SK-N-SH (cell line): ENCODE measurements at regions not wholly inside any gene's neighbourhood (a gene's known extent, or its start where the extent isn't known, plus 50 kb on each side); places are given as distances from the start of the nearest gene placed in this dataset.

Experiments used
- CTCF ChIA-PET: fragments of 300-600, 350-600 bp; formaldehyde crosslinking; extraction: SDS; loops from one replicate; lab custom pipeline; 2021; lab: Yijun Ruan, JAX
- POLR2A ChIA-PET: fragments of 350-600 bp; sonication (Branson Sonifier 250); formaldehyde crosslinking; extraction: SDS; loops from one replicate; lab custom pipeline; 2020; ENCODE audit warnings: antibody characterized with exemption, inconsistent platforms; lab: Yijun Ruan, JAX
- DNase-seq: peaks from one replicate; pipeline ENCODE4 v3.0.0; 2012
- H2AFZ ChIP-seq: fragments of 200-600 bp; sonication (generic); 2 replicates; pipeline ENCODE4 v1.8.1; 2016; ENCODE audit warnings: antibody characterized with exemption, mild to moderate bottlenecking, low read depth
- H3F3A ChIP-seq: fragments of 200-600 bp; sonication (generic); replicated peaks from 2 replicates; pipeline ENCODE3; 2016; ENCODE audit warnings: antibody characterized with exemption, mild to moderate bottlenecking; ENCODE audit not compliant: insufficient read depth
- H3K27ac ChIP-seq, 2 experiments: fragments of 200-500 bp in 1 of 2; fragments of 200-600 bp in 1 of 2; sonication (Bioruptor generic) in 1 of 2; sonication (generic), shearing (Covaris generic) in 1 of 2; 2 replicates each; pipeline versions ENCODE4 v1.5.1 to v1.6.1; 2014 to 2016; ENCODE audit warnings: low read depth in 2 of 2, inconsistent platforms in 1 of 2, low read length in 1 of 2, mild to moderate bottlenecking in 1 of 2, mixed read lengths in 1 of 2
- H3K27me3 ChIP-seq: fragments of 200-600 bp; sonication (generic), shearing (Covaris generic); 2 replicates; pipeline ENCODE4 v1.6.1; 2016; ENCODE audit warnings: mixed run types; ENCODE audit not compliant: insufficient read depth
- H3K36me3 ChIP-seq, 2 experiments: fragments of 200-500 bp in 1 of 2; fragments of 200-600 bp in 1 of 2; sonication (Bioruptor generic) in 1 of 2; sonication (generic) in 1 of 2; replicated peaks in 1 of 2; 2 replicates each; pipeline versions ENCODE3 to v1.5.1; 2014 to 2016; ENCODE audit warnings: low read length in 1 of 2, mild to moderate bottlenecking in 1 of 2; ENCODE audit not compliant: insufficient read depth in 2 of 2, control insufficient read depth in 1 of 2
- H3K4me1 ChIP-seq, 2 experiments: fragments of 200-500 bp in 1 of 2; fragments of 200-600 bp in 1 of 2; sonication (Bioruptor generic) in 1 of 2; sonication (generic), shearing (Covaris generic) in 1 of 2; 2 replicates each; pipeline versions ENCODE4 v1.5.1 to v1.6.1; 2014 to 2016; ENCODE audit warnings: low read depth in 1 of 2, low read length in 1 of 2, mixed run types in 1 of 2; ENCODE audit not compliant: insufficient read depth in 2 of 2, control insufficient read depth in 1 of 2
- H3K4me2 ChIP-seq: fragments of 200-600 bp; sonication (generic), shearing (Covaris generic); 2 replicates; pipeline ENCODE4 v1.6.1; 2017; ENCODE audit warnings: mixed run types
- H3K4me3 ChIP-seq, 2 experiments: fragments of 200-500 bp in 1 of 2; fragments of 200-600 bp in 1 of 2; sonication (Bioruptor generic) in 1 of 2; sonication (generic), shearing (Covaris generic) in 1 of 2; 2 replicates each; pipeline versions ENCODE4 v1.5.1 to v1.8.1; 2014 to 2016; ENCODE audit warnings: low read depth in 2 of 2, inconsistent platforms in 1 of 2, low read length in 1 of 2, mild to moderate bottlenecking in 1 of 2, mixed read lengths in 1 of 2, moderate library complexity in 1 of 2
- H3K79me2 ChIP-seq: fragments of 200-600 bp; sonication (generic); 2 replicates; pipeline ENCODE4 v1.8.1; 2017; ENCODE audit warnings: mild to moderate bottlenecking; ENCODE audit not compliant: insufficient read depth
- H3K9ac ChIP-seq: fragments of 200-600 bp; sonication (generic); 2 replicates; pipeline ENCODE4 v1.6.1; 2017; ENCODE audit warnings: mixed run types
- H3K9me2 ChIP-seq: fragments of 200-600 bp; sonication (generic); 2 replicates; pipeline ENCODE4 v1.6.1; 2017; ENCODE audit warnings: mixed run types
- H3K9me3 ChIP-seq: fragments of 200-600 bp; sonication (generic); 2 replicates; pipeline ENCODE4 v1.6.1; 2017; ENCODE audit warnings: mixed run types, mild to moderate bottlenecking, moderate library complexity
- H4K20me1 ChIP-seq: fragments of 200-600 bp; sonication (generic); 2 replicates; pipeline ENCODE4 v1.6.1; 2017; ENCODE audit warnings: mild to moderate bottlenecking, mixed run types; ENCODE audit not compliant: insufficient read depth
- CHD2 ChIP-seq: fragments of 150-350 bp; IDR thresholded peaks from 2 replicates; pipeline ENCODE4 v1.6.1; 2018; ENCODE audit warnings: low read length; ENCODE audit not compliant: partially characterized antibody
- CTCF ChIP-seq: fragments of 200-600 bp; sonication (generic); IDR thresholded peaks from 2 replicates; pipeline ENCODE4 v1.6.1; 2017; ENCODE audit warnings: antibody characterized with exemption, mild to moderate bottlenecking, moderate library complexity
- ELF1 ChIP-seq: IDR thresholded peaks from 2 replicates; pipeline ENCODE4 v1.4.0; 2012
- EP300 ChIP-seq, 2 experiments: IDR thresholded peaks; 2 replicates each; pipeline versions ENCODE4 v1.4.0 to v1.6.1; 2012; ENCODE audit warnings: borderline replicate concordance in 1 of 2, low read depth in 1 of 2, low read length in 1 of 2
- EZH2phosphoT487 ChIP-seq: fragments of 200-600 bp; sonication (generic); IDR thresholded peaks from 2 replicates; pipeline ENCODE4 v1.6.1; 2017; ENCODE audit warnings: low read depth, mixed run types, mild to moderate bottlenecking, antibody characterized with exemption, moderate library complexity, borderline replicate concordance
- FOXM1 ChIP-seq: IDR thresholded peaks from 2 replicates; pipeline ENCODE4 v1.4.0; 2012; ENCODE audit warnings: low read depth, mild to moderate bottlenecking
- GABPA ChIP-seq: IDR thresholded peaks from 2 replicates; pipeline ENCODE4 v1.4.0; 2012; ENCODE audit warnings: low read depth, mild to moderate bottlenecking
- GATA2 ChIP-seq: sonication (generic); formaldehyde crosslinking; IDR thresholded peaks from 2 replicates; pipeline ENCODE4 v1.5.0; 2020; ENCODE audit warnings: mild to moderate bottlenecking, missing genetic modification reagents
- JUND ChIP-seq: IDR thresholded peaks from 2 replicates; pipeline ENCODE4 v1.4.0; 2012
- MEF2A ChIP-seq: IDR thresholded peaks from 2 replicates; pipeline ENCODE4 v1.4.0; 2012; ENCODE audit warnings: low read depth, borderline replicate concordance
- NFIC ChIP-seq: IDR thresholded peaks from 2 replicates; pipeline ENCODE4 v1.4.0; 2012; ENCODE audit warnings: borderline replicate concordance
- NRF1 ChIP-seq: IDR thresholded peaks from 2 replicates; pipeline ENCODE4 v1.6.1; 2012; ENCODE audit warnings: low read depth, mild to moderate bottlenecking, low read length
- PBX3 ChIP-seq: IDR thresholded peaks from 2 replicates; pipeline ENCODE4; 2012
- POLR2AphosphoS5 ChIP-seq: IDR thresholded peaks from 2 replicates; pipeline ENCODE4 v1.6.1; 2012; ENCODE audit warnings: low read depth, low read length
- RCOR1 ChIP-seq: fragments of 150-350 bp; IDR thresholded peaks from 2 replicates; pipeline ENCODE4 v1.6.1; 2017; ENCODE audit warnings: antibody characterized with exemption, low read length
- RFX5 ChIP-seq: IDR thresholded peaks from 2 replicates; pipeline ENCODE4 v1.6.1; 2012; ENCODE audit warnings: mild to moderate bottlenecking, improper control_type of control experiment, low read length
- RXRA ChIP-seq: IDR thresholded peaks from 2 replicates; pipeline ENCODE4 v1.4.0; 2012; ENCODE audit warnings: low read depth, mild to moderate bottlenecking, borderline replicate concordance
- SIN3A ChIP-seq: IDR thresholded peaks from 2 replicates; pipeline ENCODE4 v1.6.1; 2012; ENCODE audit warnings: low read depth, mild to moderate bottlenecking, low read length, moderate library complexity, borderline replicate concordance
- TCF12 ChIP-seq: IDR thresholded peaks from 2 replicates; pipeline ENCODE4 v1.4.0; 2012
- USF2 ChIP-seq: fragments of 150-350 bp; IDR thresholded peaks from 2 replicates; pipeline ENCODE4 v1.6.1; 2017; ENCODE audit warnings: antibody characterized with exemption, low read length, low read depth, borderline replicate concordance
- ZBTB33 ChIP-seq: IDR thresholded peaks from 2 replicates; pipeline ENCODE4 v1.4.0; 2012; ENCODE audit warnings: low read depth, borderline replicate concordance
- WGBS: methylation state at CpG from one replicate; pipeline ENCODE4 v1.1.6; 2017; ENCODE audit warnings: low lambda C conversion rate; 5-methylcytosine and 5-hydroxymethylcytosine counted together

GRCh38 chr1:34331020-34331926, 154.6 kb downstream of the C1orf94 start:
- Histone ChIP-seq H3K9me3 (no peaks in the 10 kb centered on the region; the same call in 1 of the 2 replicates), H3K36me3 (no peaks in the 10 kb centered on the region), H3K27ac (no peak overlapping the region), H4K20me1 (no peaks in the 10 kb centered on the region), H3K4me1 (no peaks in the 10 kb centered on the region), H3F3A (no peaks in the 10 kb centered on the region), H3K27me3 (no peaks in the 10 kb centered on the region), H3K9me2 (no peaks in the 10 kb centered on the region), H3K4me3 (no peak overlapping the region), H3K4me2 (no peak overlapping the region), H2AFZ (no peak overlapping the region), H3K79me2 (no peaks in the 10 kb centered on the region), H3K9ac (no peak overlapping the region)
- TF ChIP-seq CHD2: no peak
- TF ChIP-seq EZH2phosphoT487: no peak
- no peak for TF ChIP-seq GABPA
- no peak for TF ChIP-seq PBX3
- TF ChIP-seq ELF1: no peak
- no peak for TF ChIP-seq POLR2AphosphoS5
- TF ChIP-seq SIN3A: no peak
- no peak for TF ChIP-seq NRF1
- TF ChIP-seq ZBTB33: no peak
- TF ChIP-seq JUND: no peak
- TF ChIP-seq USF2: no peak
- no peak for TF ChIP-seq RXRA
- WGBS: 30% methylated on average over 9 of the region's 9 CpGs
- DNase-seq: no peak
- ChIA-PET POLR2A (no interaction called here), CTCF (no interaction called here)

- Histone ChIP-seq H3K79me2 (no peaks in the 10 kb centered on the region), H3K4me2 (no peak overlapping the region), H3K9ac (no peak overlapping the region), H3K4me1 (no peaks in the 10 kb centered on the region), H3K9me3 (no peaks in the 10 kb centered on the region; the same call in 1 of the 2 replicates), H3F3A (no peaks in the 10 kb centered on the region), H3K27ac (no peak overlapping the region), H3K4me3 (no peak overlapping the region), H3K9me2 (no peaks in the 10 kb centered on the region), H3K27me3 (no peaks in the 10 kb centered on the region), H2AFZ (no peak overlapping the region), H4K20me1 (no peaks in the 10 kb centered on the region), H3K36me3 (no peaks in the 10 kb centered on the region)
- POLR2A ChIA-PET: no interaction called here
- no peak for DNase-seq
- 4% methylated on average over 4 of the region's 4 CpGs for WGBS
- CTCF ChIA-PET: interaction anchor here (1.7 kb wide), 1 partner anchor 12 kb away, joined by 7 read pairs; no protein-coding TSS in a partner anchor
- no peak for TF ChIP-seq CHD2
- no peak for TF ChIP-seq CTCF
- no peak for TF ChIP-seq RFX5
- TF ChIP-seq GATA2 (CRISPR knock-in tag): no peak
- TF ChIP-seq PBX3: no peak
- no peak for TF ChIP-seq EP300 (IDR thresholded peaks at IDR 0.05; ENCODE audit: borderline replicate concordance in 1 of 2, low read depth in 1 of 2, low read length in 1 of 2)
- TF ChIP-seq JUND: no peak
- no peak for TF ChIP-seq MEF2A
- TF ChIP-seq FOXM1: no peak
- no peak for TF ChIP-seq NFIC
- TF ChIP-seq TCF12: no peak
- TF ChIP-seq EZH2phosphoT487: no peak
- no peak for TF ChIP-seq RCOR1
Measured at GRCh38 chr1:34332996-34333395, 156.3 kb downstream of the C1orf94 start.
